Stomach (tissue), 8 donors: ENCODE measurements at regions not wholly inside any gene's neighbourhood (a gene's known extent, or its start where the extent isn't known, plus 50 kb on each side); places are given as distances from the start of the nearest gene placed in this dataset.
"Not testable (repeated sequence)": the region's sequence is repeated elsewhere in the genome, so short reads cannot be mapped to it uniquely, and the experiment has no call there.

Source experiments
- DNase-seq, 2 donors: peaks; one replicate each; pipeline versions ENCODE4 v3.0.0 to v3.0.0-alpha.2; 2013 to 2019
- H3K27ac ChIP-seq, 5 donors: fragments of 200-600 bp in 4 of 5; sonication (generic) in 4 of 5; one replicate each; pipeline ENCODE4 v1.5.1; 2013 to 2019; ENCODE audit warnings: mild to moderate bottlenecking in 1 of 5, moderate library complexity in 1 of 5
- H3K27me3 ChIP-seq, 3 donors: fragments of 200-600 bp; sonication (generic); one replicate each; pipeline ENCODE4 v1.5.1; 2017 to 2019; ENCODE audit warnings: mixed run types in 1 of 3
- H3K36me3 ChIP-seq, 4 donors: fragments of 200-600 bp; sonication (generic); 1 replicate in 3 of 4; 2 replicates in 1 of 4; pipeline ENCODE4 v1.5.1; 2016 to 2019
- H3K4me1 ChIP-seq, 4 donors: fragments of 200-600 bp; sonication (generic); one replicate each; pipeline ENCODE4 v1.5.1; 2016 to 2019
- H3K4me3 ChIP-seq, 4 donors: fragments of 200-600 bp; sonication (generic) in 3 of 4; one replicate each; pipeline ENCODE4 v1.5.1; 2016 to 2019; ENCODE audit warnings: mild to moderate bottlenecking in 1 of 4
- H3K9me3 ChIP-seq, 4 donors: fragments of 200-600 bp; sonication (generic); one replicate each; pipeline ENCODE4 v1.5.1; 2016 to 2019
- WGBS, 5 donors: extraction: QIAGEN DNeasy Blood & Tissue Kit in 3 of 5; methylation state at CpG; one replicate each; pipeline versions ENCODE4 v1.1.5 to v1.1.7; 2013 to 2018; 5-methylcytosine and 5-hydroxymethylcytosine counted together
- intact Hi-C: fragments of 100-400 bp; cut with DNase I; formaldehyde crosslinking; loops from one replicate; pipeline ENCODE4 v1.15.1; 2023; ENCODE audit warnings: low total_unique reads
- small RNA-seq, 4 donors: library from RNA; depleted of rRNA; stranded (forward); fragments of <200 nt; gene quantifications; one replicate each; pipeline ENCODE3, GENCODE V24; 2016
- donor health status: healthy with polysubstance abuse.
- donor health status: Bipolar disorder and iron deficiency.
- donor health status: healthy.

DNA sequence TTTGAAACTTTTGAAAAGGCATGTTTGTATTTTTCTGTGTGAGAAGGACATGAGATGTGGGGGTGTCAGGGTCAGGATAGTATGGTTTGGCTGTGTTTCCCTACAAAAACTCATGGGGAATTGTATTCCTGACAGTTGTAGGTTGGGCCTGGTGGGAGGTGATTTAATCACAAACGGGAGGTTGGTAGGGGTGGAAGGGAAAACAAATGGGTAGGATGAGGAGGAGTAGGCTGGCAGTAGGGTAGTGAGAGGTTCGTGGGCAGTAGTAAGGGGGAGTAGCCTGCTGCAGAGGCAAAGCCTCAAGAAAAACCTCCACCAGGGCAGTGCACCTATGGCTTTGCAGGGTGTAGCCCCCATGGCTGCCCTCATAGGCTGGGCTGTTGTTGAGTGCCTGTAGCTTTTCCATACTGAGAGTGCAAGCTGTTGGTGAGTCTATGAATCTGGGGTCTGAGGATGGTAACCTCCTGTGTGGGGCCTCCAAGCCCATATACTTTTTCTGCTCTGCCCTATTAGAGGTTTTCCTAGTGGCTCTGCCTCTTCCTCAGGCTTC lies 587.7 kb downstream of the CWH43 start:
- H3K4me1 ChIP-seq, DNase-seq, H3K27ac ChIP-seq, H3K36me3 ChIP-seq, H3K27me3 ChIP-seq, H3K4me3 ChIP-seq, intact Hi-C loops: not testable (repeated sequence)
- H3K9me3 ChIP-seq: peaks cover 0 to 67% (median 26%) of the 10 kb centered on the region in 4 donors
- 24 to 39% (median 33%) methylated on average over 2 of the region's 2 CpGs for WGBS, 5 donors

- H3K36me3 ChIP-seq, intact Hi-C loops, DNase-seq, H3K4me1 ChIP-seq, H3K27me3 ChIP-seq, H3K27ac ChIP-seq, H3K4me3 ChIP-seq: not testable (repeated sequence)
- H3K9me3 ChIP-seq: peaks cover 0 to 66% (median 25%) of the 10 kb centered on the region in 4 donors
- 37 to 50% (median 41%) methylated on average over 1 to 4 of the region's 4 CpGs for WGBS, 5 donors
Measured at GRCh38 chr4:49575250-49575649, 589.2 kb downstream of the CWH43 start.

DNA sequence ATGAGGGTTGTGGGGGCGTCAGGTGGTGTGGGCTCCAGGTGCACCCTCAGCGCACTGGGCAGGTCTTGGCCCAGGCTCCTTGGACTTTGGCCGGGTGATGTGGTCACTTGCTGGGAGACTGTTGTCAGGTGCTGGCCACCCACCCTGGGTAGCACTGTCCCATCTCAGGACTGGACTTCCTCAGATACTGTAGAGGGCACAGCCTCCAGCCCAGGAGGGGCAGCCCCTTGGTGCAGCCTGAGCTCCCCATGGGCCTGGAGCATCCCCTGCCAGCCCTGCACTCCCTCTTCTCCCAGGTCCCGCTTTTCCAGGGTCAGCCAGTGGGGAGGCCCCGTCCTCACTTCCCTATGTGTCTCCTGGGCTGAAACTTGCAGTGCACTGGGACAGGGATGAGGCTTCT lies 592.3 kb downstream of the CWH43 start:
- H3K27me3 ChIP-seq, intact Hi-C loops, H3K4me1 ChIP-seq, H3K4me3 ChIP-seq, DNase-seq, H3K27ac ChIP-seq, H3K36me3 ChIP-seq: not testable (repeated sequence)
- WGBS, 5 donors: 40 to 68% (median 54%) methylated on average over 1 to 4 of the region's 5 CpGs
- peaks cover 0 to 49% (median 20%) of the 10 kb centered on the region in 4 donors for H3K9me3 ChIP-seq

DNA sequence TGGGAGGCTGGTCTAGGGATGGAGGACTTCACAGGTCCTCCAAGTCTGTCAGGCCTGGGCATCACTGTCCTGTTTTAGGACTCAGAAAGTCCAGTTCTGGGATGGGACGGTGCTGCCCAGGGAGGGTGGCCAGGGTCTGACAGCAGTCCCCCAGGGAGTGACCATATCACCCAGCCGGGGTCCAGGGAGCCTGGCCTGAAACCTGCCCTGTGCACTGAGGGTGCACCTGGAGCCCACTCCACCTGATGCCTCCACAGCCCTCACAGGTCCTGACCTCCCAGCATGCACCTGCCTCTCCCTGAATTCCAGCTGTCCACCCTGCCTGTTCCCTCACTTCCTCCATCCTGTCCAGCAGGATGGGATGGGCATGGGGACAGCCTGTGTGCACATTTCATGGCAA lies 592.8 kb downstream of the CWH43 start:
- H3K4me3 ChIP-seq, H3K36me3 ChIP-seq, intact Hi-C loops, DNase-seq, H3K4me1 ChIP-seq, H3K27me3 ChIP-seq, H3K27ac ChIP-seq: not testable (repeated sequence)
- peaks cover 0 to 44% (median 17%) of the 10 kb centered on the region in 4 donors for H3K9me3 ChIP-seq
- WGBS, 5 donors: 56 to 72% (median 58%) methylated on average over 2 of the region's 2 CpGs; no CpG with 5 or more reads in 1 of the 5 donors

GRCh38 chr4:49580166-49580565 lies 594.1 kb downstream of the CWH43 start:
- H3K27me3 ChIP-seq, H3K27ac ChIP-seq, H3K36me3 ChIP-seq, H3K4me3 ChIP-seq, intact Hi-C loops, DNase-seq, H3K4me1 ChIP-seq: not testable (repeated sequence)
- H3K9me3 ChIP-seq: peaks cover 0 to 36% (median 13%) of the 10 kb centered on the region in 4 donors
- WGBS, 5 donors: 55 to 85% (median 69%) methylated on average over 1 to 8 of the region's 8 CpGs

GRCh38 chr4:49588401-49588800 lies 602.3 kb downstream of the CWH43 start:
- H3K9me3 ChIP-seq, H3K27me3 ChIP-seq, DNase-seq, H3K27ac ChIP-seq, H3K36me3 ChIP-seq, intact Hi-C loops, H3K4me1 ChIP-seq, H3K4me3 ChIP-seq: not testable (repeated sequence)
- WGBS, 5 donors: 32 to 72% (median 56%) methylated on average over 4 to 6 of the region's 7 CpGs; no CpG with 5 or more reads in 1 of the 5 donors

GRCh38 chr4:49618436-49618835 lies 632.4 kb downstream of the CWH43 start:
- not testable (repeated sequence) for DNase-seq
- 57 to 70% (median 66%) methylated on average over 7 to 12 of the region's 12 CpGs for WGBS, 5 donors

GRCh38 chr4:49626478-49626877 lies 640.4 kb downstream of the CWH43 start:
- H3K27me3 ChIP-seq, H3K36me3 ChIP-seq, H3K4me1 ChIP-seq, H3K27ac ChIP-seq, intact Hi-C loops, H3K9me3 ChIP-seq, H3K4me3 ChIP-seq, DNase-seq: not testable (repeated sequence)
- WGBS, 5 donors: 74 to 82% (median 79%) methylated on average over 8 to 12 of the region's 12 CpGs

More at GRCh38 chr4:49618436-49618835, 632.4 kb downstream of the CWH43 start:
- H3K36me3 ChIP-seq, H3K27me3 ChIP-seq, H3K4me1 ChIP-seq, intact Hi-C loops, H3K4me3 ChIP-seq, H3K27ac ChIP-seq, H3K9me3 ChIP-seq: not testable (repeated sequence)

Small RNAs in the stretch of these regions (small RNA-seq; reads per million reads assigned to genes)
- gene AC119751.2 (0 reads per million in 4 donors), gene AC119751.6 (0 reads per million in 4 donors), gene AC119751.7 (0 reads per million in 4 donors), gene AC119751.8 (0 reads per million in 4 donors)
